ENCODE measurements at regions not wholly inside any gene's neighbourhood (a gene's known extent, or its start where the extent isn't known, plus 50 kb on each side); places are given as distances from the start of the nearest gene placed in this dataset.
A peak's percentile ranks its signal among the peaks of the same experiment; 100 is the strongest.

GRCh38 chr10:120735315-120735714 lies 115.8 kb upstream of the WDR11 start:
- H3K4me3 ChIP-seq (ENCODE audit: low read depth, low read length) = no peak overlapping the region
- no peak for DNase-seq (ENCODE audit: low read depth)
- TF ChIP-seq, protein P1, sequence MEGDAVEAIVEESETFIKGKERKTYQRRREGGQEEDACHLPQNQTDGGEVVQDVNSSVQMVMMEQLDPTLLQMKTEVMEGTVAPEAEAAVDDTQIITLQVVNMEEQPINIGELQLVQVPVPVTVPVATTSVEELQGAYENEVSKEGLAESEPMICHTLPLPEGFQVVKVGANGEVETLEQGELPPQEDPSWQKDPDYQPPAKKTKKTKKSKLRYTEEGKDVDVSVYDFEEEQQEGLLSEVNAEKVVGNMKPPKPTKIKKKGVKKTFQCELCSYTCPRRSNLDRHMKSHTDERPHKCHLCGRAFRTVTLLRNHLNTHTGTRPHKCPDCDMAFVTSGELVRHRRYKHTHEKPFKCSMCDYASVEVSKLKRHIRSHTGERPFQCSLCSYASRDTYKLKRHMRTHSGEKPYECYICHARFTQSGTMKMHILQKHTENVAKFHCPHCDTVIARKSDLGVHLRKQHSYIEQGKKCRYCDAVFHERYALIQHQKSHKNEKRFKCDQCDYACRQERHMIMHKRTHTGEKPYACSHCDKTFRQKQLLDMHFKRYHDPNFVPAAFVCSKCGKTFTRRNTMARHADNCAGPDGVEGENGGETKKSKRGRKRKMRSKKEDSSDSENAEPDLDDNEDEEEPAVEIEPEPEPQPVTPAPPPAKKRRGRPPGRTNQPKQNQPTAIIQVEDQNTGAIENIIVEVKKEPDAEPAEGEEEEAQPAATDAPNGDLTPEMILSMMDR (IDR thresholded peaks at IDR 0.05; ENCODE audit: insufficient read depth, low read length) = no peak

GRCh38 chr10:120735773-120736371 lies 115.3 kb upstream of the WDR11 start:
- TF ChIP-seq, protein P1 (IDR thresholded peaks at IDR 0.05; ENCODE audit: insufficient read depth, low read length) = peak; percentile 69
- peak; percentile 51 for DNase-seq (ENCODE audit: low read depth)
- H3K4me3 ChIP-seq (ENCODE audit: low read depth, low read length) = no peak overlapping the region

DNA sequence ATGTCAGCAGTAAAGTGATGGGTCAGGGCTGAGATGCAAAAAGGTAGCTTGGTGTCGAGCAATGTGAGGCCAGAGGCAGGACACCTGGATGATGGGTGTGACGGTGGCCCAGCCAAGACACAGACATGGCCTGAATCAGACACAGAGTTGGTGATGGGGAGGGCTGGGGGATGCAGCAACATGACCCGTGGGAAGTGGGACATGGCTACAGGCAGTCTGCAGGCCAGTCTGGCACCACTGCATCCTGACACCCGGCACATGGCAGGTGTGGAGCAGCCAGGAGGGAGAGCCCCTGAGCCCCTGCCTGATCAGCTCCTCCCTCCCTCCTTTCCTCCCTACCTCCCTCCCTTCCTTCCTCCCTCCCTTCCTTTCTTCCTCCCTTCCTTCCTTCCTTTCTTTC lies 114.8 kb upstream of the WDR11 start:
- no peak overlapping the region for H3K4me3 ChIP-seq (ENCODE audit: low read depth, low read length)
- TF ChIP-seq, protein P1 (IDR thresholded peaks at IDR 0.05; ENCODE audit: insufficient read depth, low read length) = no peak
- DNase-seq (ENCODE audit: low read depth) = no peak

GRCh38 chr10:120738658-120739057 lies 112.5 kb upstream of the WDR11 start:
- TF ChIP-seq, protein P1 (IDR thresholded peaks at IDR 0.05; ENCODE audit: insufficient read depth, low read length) = no peak
- H3K4me3 ChIP-seq (ENCODE audit: low read depth, low read length) = no peak overlapping the region
- no peak for DNase-seq (ENCODE audit: low read depth)

- TF ChIP-seq, protein P1 (IDR thresholded peaks at IDR 0.05; ENCODE audit: insufficient read depth, low read length) = no peak
- no peak for DNase-seq (ENCODE audit: low read depth)
Observed at GRCh38 chr10:120741396-120741795, 109.8 kb upstream of the WDR11 start.

DNA sequence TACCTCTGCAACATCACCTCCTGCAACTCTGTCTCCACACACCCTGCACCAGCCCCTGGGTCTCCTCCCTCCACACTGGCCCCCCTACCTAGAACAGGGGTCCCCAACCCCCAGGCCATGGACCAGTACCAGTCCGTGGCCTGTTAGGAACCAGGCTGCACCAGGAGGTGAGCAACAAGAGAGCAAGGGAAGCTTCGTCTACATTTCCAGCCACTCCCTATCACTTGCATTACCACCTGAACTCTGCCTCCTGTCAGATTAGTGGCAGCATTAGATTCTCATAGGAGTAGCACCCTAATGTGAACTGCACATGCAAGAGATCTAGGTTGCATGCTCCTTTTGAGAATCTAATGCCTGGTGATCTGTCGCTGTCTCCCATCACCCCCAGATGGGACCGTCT lies 108.8 kb upstream of the WDR11 start:
- TF ChIP-seq, protein P1 (IDR thresholded peaks at IDR 0.05; ENCODE audit: insufficient read depth, low read length) = no peak
- H3K4me3 ChIP-seq (ENCODE audit: low read depth, low read length) = no peak overlapping the region
- DNase-seq (ENCODE audit: low read depth) = no peak

More at GRCh38 chr10:120741396-120741795, 109.8 kb upstream of the WDR11 start:
- H3K4me3 ChIP-seq (ENCODE audit: low read depth, low read length) = no peak overlapping the region

DNA sequence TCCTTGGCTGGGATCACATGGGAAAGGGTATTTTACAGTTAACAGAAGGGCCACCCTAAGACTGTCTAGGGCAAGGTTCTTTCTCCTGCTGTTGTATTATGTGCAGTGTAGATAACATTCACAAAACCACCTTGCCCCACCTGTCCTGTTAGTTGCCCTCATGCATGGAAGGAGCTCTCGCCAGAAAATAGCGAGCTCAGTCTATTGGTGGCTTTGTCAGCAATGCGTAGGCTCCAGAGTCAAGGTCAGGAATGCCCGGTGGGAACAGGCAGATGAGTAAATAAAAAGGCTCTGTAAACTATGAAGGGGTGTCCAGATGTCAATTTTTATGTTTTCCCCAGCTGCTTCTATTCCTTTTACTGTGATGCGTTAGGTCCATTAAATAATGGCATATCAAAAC lies 107.1 kb upstream of the WDR11 start:
- TF ChIP-seq, protein P1 (IDR thresholded peaks at IDR 0.05; ENCODE audit: insufficient read depth, low read length) = no peak
- DNase-seq (ENCODE audit: low read depth) = no peak
- no peak overlapping the region for H3K4me3 ChIP-seq (ENCODE audit: low read depth, low read length)

All from fibroblast of the aortic adventitia (primary cell).